GM12874 (cell line): ENCODE measurements at regions not wholly inside any gene's neighbourhood (a gene's known extent, or its start where the extent isn't known, plus 50 kb on each side); places are given as distances from the start of the nearest gene placed in this dataset.

Source experiments
- CTCF ChIP-seq: IDR thresholded peaks from 2 replicates; pipeline ENCODE4 v1.5.1; 2011; ENCODE audit warnings: low read depth, mild to moderate bottlenecking, control low read depth, low read length, moderate library complexity; ENCODE audit not compliant: insufficient read depth

- TF ChIP-seq CTCF, result no peak
Observed at GRCh38 chr3:66140106-66140505, 80.7 kb upstream of the SLC25A26 start.

GRCh38 chr3:66139415-66139814 lies 81.4 kb upstream of the SLC25A26 start:
- no peak for TF ChIP-seq CTCF

- TF ChIP-seq CTCF, result peak; percentile 53
Observed at GRCh38 chr3:66138336-66139313, 82.2 kb upstream of the SLC25A26 start.

GRCh38 chr3:66136597-66136996 lies 84.2 kb upstream of the SLC25A26 start:
- no peak for TF ChIP-seq CTCF

GRCh38 chr3:66133853-66134445 lies 86.9 kb upstream of the SLC25A26 start:
- no peak for TF ChIP-seq CTCF

GRCh38 chr3:66133050-66133757 lies 87.6 kb upstream of the SLC25A26 start:
- TF ChIP-seq CTCF, result no peak

- no peak for TF ChIP-seq CTCF
Observed at GRCh38 chr3:66128623-66129022, 89.9 kb upstream of the MAGI1 start.
